Frontal cortex (tissue), 3 donors: ENCODE measurements at regions not wholly inside any gene's neighbourhood (a gene's known extent, or its start where the extent isn't known, plus 50 kb on each side); places are given as distances from the start of the nearest gene placed in this dataset.

Source experiments
- DNase-seq, 2 donors: peaks; one replicate each; pipeline ENCODE4 v3.0.0; 2012; ENCODE audit warnings: low spot score in 2 of 2
- FAIRE-seq: peaks from 2 replicates; lab custom pipeline; 2012; peaks lifted over from hg19 to GRCh38; lab: Jason Lieb, UNC
- donor health status: control.
- donor health status: control.
- donor health status: control.

DNA sequence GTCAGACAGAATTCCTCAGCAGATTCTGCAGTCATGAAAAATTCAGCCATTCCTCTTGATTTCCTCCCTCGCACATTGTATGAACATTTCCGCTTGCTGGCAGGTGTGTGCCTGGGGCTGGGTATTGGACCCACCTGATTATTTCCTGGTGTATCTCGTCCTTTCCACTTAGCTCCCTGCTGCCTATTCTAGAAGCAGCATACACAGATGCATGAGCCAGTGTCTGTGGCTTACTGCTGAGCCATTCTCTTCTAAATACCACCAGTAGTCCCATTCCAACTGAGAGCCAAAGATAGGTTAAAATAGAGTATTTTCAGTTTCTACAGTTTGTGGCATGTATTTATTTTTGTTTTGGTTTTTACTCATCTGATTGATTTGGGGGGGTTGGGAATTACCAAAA lies 270.1 kb upstream of the AKR1E2 start:
- no peak for FAIRE-seq
- no peak for DNase-seq

- no peak for DNase-seq
- no peak for FAIRE-seq
Measured at GRCh38 chr10:4549139-4549653, 276.8 kb upstream of the AKR1E2 start.

- no peak for DNase-seq
- FAIRE-seq, result peak; percentile 98
Measured at GRCh38 chr10:4546931-4547330, 279.1 kb upstream of the AKR1E2 start.

DNA sequence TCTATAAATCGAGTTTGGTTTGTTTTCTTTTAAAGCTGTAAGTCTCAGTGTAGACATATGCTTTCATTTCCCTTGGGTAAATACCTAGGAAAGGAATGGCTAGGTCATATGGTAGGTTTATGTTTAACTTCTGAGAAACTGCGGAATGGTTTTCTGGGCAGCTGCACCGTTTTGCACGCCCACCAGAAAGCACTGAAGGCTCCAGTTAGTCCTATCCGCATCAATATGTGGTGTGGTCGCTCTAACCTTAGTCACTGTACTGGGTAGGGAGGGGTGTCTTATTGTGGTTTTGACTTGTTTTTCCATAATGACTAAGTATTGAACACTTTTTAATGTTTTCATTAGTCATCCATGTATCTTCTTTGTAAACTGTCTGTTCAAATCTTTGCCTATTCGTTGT lies 279.5 kb upstream of the AKR1E2 start:
- FAIRE-seq (no peak), DNase-seq (no peak)

- DNase-seq (no peak), FAIRE-seq (no peak)
Measured at GRCh38 chr10:4545062-4545461, 280.9 kb upstream of the AKR1E2 start.

GRCh38 chr10:4543938-4544533 lies 282.0 kb upstream of the AKR1E2 start:
- FAIRE-seq (no peak), DNase-seq (no peak)

DNA sequence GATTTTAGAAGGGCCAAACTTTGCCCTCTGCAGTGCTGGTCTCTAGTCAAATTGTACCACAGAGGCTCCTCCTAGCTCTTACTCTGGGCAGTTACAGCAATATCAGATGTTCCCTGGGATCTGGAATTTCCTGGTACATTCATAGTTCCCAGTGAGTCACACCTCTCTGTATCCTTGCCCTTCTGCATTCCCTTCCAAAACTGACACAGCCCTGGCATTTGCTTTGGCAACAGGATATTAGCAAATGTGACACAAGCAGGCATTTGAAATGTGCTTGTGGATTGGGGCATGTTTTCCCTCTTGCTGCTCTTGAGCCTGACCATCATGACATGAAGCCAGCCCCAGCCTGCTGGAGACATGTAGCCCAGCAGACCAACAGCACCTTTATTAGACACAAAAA lies 284.7 kb upstream of the AKR1E2 start:
- FAIRE-seq (no peak), DNase-seq (no peak)

- no peak for FAIRE-seq
- no peak for DNase-seq
Measured at GRCh38 chr10:4538016-4538415, 288.0 kb upstream of the AKR1E2 start.

DNA sequence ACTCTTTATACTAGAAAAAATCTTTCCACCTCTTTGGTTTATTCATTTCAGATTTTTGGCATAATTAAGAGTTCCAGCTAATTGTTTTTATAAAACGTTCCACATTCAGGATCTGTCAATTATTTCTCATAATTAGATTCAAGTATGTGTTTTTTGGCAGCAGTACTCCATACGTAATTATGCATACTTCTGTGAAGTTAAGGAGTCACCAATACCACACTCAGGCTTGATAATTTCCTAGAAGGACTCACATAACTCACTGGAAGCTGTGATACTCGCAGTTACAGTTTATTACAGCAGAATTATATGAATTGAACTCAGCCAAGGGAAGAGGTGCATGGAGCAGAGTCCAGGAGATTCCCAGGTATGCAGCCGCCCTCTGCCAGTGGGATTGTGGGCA lies 290.5 kb upstream of the AKR1E2 start:
- DNase-seq (no peak), FAIRE-seq (no peak)

DNA sequence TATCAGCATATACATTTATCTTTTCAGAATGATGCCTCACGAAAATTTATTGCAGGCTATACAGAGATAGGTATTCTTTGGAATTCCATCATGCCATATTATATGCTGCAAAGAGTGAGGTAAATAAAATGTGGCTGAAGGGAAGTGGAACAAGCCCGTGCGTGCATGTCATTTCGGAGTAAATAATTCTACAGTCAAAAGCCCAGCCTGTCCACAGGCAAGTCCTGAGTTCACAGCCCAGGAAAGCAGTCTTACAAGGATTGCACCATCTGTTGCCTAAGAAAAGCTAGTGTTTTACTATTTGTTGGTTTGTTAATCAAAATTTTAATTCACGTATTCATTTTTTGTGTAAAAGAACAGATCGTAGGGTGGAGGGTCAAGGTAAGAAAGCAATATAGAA lies 292.4 kb upstream of the AKR1E2 start:
- DNase-seq, result no peak
- FAIRE-seq, result no peak

- FAIRE-seq (no peak), DNase-seq (no peak)
Measured at GRCh38 chr10:4532976-4533375, 293.0 kb upstream of the AKR1E2 start.

DNA sequence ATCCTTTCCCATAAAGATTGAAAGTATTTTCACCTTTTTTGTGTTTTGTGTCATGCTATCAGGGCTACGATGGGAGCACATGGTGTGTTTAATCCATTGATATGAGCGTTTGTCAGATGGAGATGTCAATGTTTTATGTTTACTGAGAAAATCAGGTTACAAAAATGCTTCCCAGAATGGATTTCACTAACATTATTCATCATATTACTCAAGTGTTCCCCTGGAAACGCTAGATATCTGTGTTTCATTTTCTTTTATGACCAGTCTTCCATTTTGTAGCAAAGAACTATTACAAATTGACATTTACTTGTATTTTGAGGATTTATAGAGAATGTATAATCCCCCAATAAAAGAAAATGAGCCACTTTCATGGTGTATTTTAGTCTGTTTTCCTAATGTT lies 293.5 kb upstream of the AKR1E2 start:
- FAIRE-seq (no peak), DNase-seq (no peak)

DNA sequence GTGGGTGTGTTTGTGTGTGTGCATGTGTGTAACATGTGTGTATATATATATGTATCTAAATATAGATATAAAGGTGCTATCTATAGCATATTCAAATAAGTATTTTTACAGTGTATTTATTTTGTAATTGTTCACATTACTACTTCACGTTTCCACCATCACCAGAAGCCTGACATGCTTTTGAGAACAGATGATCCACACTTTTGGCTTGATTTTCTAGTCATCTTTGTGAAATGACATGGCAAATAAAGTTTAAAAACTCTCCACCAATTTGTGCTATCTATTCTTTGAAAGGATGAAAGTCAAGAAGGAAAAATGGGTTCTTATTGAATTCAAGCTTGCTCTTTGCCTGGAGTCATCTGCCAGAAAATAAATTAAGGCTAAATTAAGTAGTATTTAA lies 294.0 kb upstream of the AKR1E2 start:
- FAIRE-seq (no peak), DNase-seq (no peak)

DNA sequence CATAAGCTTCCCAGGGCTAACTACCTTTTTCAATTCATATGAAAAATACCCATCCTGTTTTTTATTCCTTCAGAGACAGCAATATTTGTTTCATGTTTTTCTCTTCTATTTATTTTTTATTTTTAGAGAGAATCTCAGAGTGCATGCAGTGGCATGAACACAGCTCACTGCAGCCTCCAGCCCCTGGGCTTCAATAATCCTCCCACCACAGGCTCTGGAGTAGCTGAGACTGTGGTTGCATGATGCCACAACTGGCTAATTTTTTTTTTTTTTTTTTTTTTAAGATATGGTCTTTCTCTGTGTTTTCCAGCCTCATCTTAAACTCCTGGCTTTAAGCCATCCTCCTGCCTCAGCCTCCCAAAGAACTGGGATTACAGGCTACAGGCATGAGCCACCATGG lies 296.7 kb upstream of the AKR1E2 start:
- DNase-seq (no peak), FAIRE-seq (no peak)

DNA sequence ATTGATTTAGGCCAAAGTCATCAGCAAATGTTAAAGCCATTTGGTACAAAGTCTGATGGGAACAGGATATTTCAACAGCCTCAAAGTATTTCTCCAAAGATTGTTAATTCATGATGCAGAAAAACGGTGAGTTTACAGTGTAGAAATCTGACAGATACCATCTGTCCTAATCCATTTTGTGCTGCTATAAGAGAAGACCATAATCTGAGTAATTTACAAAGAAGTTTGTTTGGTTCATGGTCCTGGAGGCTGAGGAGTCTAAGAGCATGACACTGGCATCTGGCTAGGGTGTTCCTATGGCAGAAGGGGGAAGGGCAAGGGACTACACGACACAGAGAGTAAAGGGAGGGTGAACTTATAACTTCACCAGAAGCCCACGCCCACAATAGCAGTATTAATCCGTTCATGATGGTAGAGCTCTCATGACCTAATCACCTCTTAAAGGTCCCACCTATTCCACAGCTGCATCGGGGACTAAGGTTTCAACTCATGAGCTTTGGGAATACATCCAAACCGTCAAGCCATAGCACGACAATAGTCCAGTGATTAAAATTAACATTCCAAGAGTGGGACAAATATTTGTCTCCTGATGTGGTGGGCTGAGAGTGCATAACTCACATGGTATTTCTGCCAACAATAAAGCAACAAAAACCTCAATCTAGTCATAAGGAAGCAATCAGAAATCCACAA lies 298.6 kb upstream of the AKR1E2 start:
- no peak for FAIRE-seq

DNA sequence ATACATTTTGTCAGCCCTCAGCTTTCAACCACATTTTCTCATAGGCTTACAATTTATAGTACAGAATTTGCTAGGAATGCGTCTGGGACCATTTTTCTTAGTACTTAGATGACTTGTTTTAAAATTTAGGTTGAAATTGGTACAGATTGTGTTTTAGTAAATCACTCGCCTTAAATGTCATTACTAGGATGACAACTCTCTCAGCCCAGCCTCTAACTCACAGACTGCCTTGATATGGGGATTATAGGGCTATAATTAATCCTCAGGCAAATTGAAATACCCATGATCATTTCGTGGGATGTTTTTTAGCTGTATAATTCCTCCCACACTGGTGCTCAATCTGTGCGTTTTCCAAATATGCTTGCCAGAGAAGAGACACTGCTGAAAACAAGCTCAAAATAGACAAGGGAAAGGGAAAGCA lies 299.7 kb upstream of the AKR1E2 start:
- DNase-seq (no peak), FAIRE-seq (no peak)

More for the DNA sequence above, 298.6 kb upstream of the AKR1E2 start:
- DNase-seq, result no peak

DNA sequence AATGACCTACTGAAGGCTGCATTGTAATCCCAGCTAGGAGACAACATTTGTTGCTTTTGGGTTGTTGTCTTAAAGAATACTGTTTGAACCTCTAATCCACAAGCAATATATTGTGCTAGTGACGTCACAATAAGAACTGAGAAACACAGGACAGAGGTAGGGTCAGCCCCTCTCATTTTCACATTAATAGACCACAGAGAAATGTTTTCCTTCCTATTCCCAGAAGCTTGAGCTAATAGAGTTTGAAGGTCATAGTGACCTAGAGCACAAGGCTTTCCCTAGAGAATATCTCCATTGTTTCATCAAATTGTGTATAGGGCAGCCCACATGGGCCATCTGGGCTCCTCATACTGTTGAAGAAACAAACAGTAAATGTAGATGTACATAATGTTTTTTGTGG lies 300.9 kb upstream of the AKR1E2 start:
- no peak for DNase-seq
- no peak for FAIRE-seq

DNA sequence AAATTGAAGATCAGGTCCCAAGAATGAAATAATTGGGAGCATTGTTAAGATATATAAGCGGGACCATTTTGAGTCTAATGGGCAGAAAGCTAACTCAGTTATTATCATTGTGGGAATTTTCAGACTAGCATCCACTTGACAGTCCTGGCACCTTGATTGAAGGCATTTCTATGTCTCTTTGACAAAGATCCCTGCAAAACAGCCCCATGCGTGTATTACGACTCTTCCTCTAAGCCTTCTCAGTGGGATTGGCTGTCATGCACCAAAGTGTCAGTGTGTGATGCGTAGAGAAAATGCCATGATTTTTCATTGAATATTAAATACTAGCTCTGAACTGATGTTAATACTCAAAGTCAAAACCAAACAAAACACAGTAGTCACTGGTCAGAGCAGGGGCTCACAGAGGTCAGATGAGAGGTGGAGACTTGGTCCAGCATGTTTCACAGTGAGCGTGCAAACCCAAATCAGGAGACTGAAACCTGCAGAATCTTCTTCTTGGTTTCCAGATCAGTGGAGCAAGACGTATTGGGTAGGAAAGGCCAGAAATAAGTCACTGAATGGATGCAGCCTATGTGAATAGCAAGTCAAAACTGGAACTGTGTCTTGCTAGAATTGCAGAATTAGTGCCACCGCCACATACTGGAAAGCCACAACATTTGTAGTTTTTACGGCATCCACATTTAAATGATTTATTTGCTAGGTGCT lies 303.6 kb upstream of the AKR1E2 start:
- FAIRE-seq, result no peak
- DNase-seq, result no peak

- FAIRE-seq (no peak), DNase-seq (no peak)
Measured at GRCh38 chr10:4519658-4520402, 306.2 kb upstream of the AKR1E2 start.

DNA sequence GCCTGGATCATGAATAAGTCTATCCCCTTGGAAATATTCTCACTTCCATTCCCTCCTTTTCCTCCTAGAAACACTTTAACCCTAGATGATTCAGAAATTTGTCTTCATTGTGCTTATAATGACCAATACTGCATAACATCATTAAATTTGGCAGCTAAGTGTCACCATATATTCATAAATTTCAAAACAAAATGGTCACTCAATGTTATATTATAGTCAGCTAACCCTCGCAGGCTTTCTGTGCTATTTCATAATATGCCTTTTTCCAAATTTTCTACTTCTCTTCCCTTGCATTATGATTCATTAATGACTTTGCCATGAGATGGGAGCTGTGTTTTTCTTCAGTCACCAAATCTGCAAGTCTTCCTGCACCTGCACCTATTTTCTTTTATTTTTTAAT lies 308.3 kb upstream of the AKR1E2 start:
- DNase-seq, result no peak
- no peak for FAIRE-seq

DNA sequence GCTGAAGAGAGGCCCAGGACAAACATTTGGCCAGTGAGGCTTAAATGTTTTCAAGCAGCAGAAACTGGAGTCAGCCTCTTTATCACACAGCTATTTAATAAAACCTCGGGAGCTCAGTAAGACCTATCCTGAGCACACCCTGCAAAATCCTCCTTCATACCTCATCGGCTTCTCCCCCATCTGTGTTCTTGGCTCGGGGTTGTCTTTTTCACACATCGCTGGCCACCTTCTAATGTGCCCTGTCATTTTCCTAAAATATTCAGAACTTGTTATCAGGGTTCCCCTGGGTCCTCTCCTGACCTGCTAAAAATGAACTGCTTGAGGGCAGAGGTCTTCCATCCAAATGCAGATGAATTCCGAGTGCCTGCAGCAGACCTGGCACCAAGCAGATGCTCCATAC lies 310.3 kb upstream of the AKR1E2 start:
- DNase-seq, result no peak
- FAIRE-seq, result no peak
